GM12872 (cell line): ENCODE measurements at regions not wholly inside any gene's neighbourhood (a gene's known extent, or its start where the extent isn't known, plus 50 kb on each side); places are given as distances from the start of the nearest gene placed in this dataset.

ENCODE experiments used
- CTCF ChIP-seq: IDR thresholded peaks from 3 replicates; pipeline ENCODE4 v1.5.1; 2011; ENCODE audit warnings: low read depth, mild to moderate bottlenecking, low read length, moderate library complexity; ENCODE audit not compliant: insufficient read depth

GRCh38 chr5:93039888-93040287 is 541.1 kb downstream of the NR2F1-AS1 start:
- no peak for TF ChIP-seq CTCF

GRCh38 chr5:93034621-93035590 is 546.1 kb downstream of the NR2F1-AS1 start:
- TF ChIP-seq CTCF, result no peak

GRCh38 chr5:93022796-93023447 is 558.1 kb downstream of the NR2F1-AS1 start:
- no peak for TF ChIP-seq CTCF

GRCh38 chr5:93022211-93022610 is 558.8 kb downstream of the NR2F1-AS1 start:
- TF ChIP-seq CTCF, result no peak

- TF ChIP-seq CTCF, result no peak
Measured at GRCh38 chr5:93019896-93020295, 561.1 kb downstream of the NR2F1-AS1 start.

- TF ChIP-seq CTCF, result no peak
Measured at GRCh38 chr5:93018461-93018860, 562.6 kb downstream of the NR2F1-AS1 start.

GRCh38 chr5:93017849-93018248 is 563.2 kb downstream of the NR2F1-AS1 start:
- no peak for TF ChIP-seq CTCF
